MCF 10A (cell line): ENCODE measurements at regions not wholly inside any gene's neighbourhood (a gene's known extent, or its start where the extent isn't known, plus 50 kb on each side); places are given as distances from the start of the nearest gene placed in this dataset.

ENCODE experiments used
- BruUV-seq: library from RNA; stranded (reverse); fragments of 400-500 nt; replicated peaks from 2 replicates; lab custom pipeline; 2021; lab: Mats Ljungman, UMichigan
- CTCF ChIA-PET: fragments of 300-600 bp; sonication (Branson Sonifier 250); formaldehyde crosslinking; extraction: SDS; loops from one replicate; lab custom pipeline; 2021; ENCODE audit warnings: antibody characterized with exemption, inconsistent platforms; lab: Yijun Ruan, JAX
- POLR2A ChIA-PET: fragments of 300-600, 350-650 bp; sonication (Branson Sonifier 250); formaldehyde crosslinking; extraction: SDS; loops from one replicate; lab custom pipeline; 2020; ENCODE audit warnings: antibody characterized with exemption, inconsistent platforms; lab: Yijun Ruan, JAX
- DNase-seq: peaks from one replicate; pipeline ENCODE4 v3.0.0-alpha.2; 2018; ENCODE audit not compliant: unreplicated experiment
- H3K27ac Mint-ChIP-seq: one replicate; pipeline ENCODE4 v1.8.0; 2022; ENCODE audit warnings: mild to moderate bottlenecking, low read depth, mixed read lengths; ENCODE audit not compliant: unreplicated experiment
- H3K27me3 Mint-ChIP-seq: one replicate; pipeline ENCODE4 v1.8.0; 2022; ENCODE audit warnings: mixed read lengths; ENCODE audit not compliant: insufficient read depth, unreplicated experiment
- H3K36me3 Mint-ChIP-seq: one replicate; pipeline ENCODE4 v1.8.0; 2022; ENCODE audit warnings: mild to moderate bottlenecking, moderate library complexity, mixed read lengths; ENCODE audit not compliant: insufficient read depth, unreplicated experiment
- H3K4me1 Mint-ChIP-seq: one replicate; pipeline ENCODE4 v1.8.0; 2022; ENCODE audit warnings: mixed read lengths; ENCODE audit not compliant: insufficient read depth, unreplicated experiment
- H3K4me3 Mint-ChIP-seq: one replicate; pipeline ENCODE4 v1.8.0; 2022; ENCODE audit warnings: mild to moderate bottlenecking, moderate library complexity, mixed read lengths; ENCODE audit not compliant: unreplicated experiment
- H3K9me3 Mint-ChIP-seq: one replicate; pipeline ENCODE4 v1.8.0; 2022; ENCODE audit warnings: mixed read lengths; ENCODE audit not compliant: unreplicated experiment
- intact Hi-C: fragments of 100-400 bp; cut with micrococcal nuclease; formaldehyde crosslinking; loops from 2 replicates; pipeline ENCODE4 v1.14.1; 2022
- TF ChIP-seq, protein P1 (sequence below): fragments of 200-600 bp; IDR thresholded peaks from one replicate; pipeline ENCODE4 v1.8.0; 2022; ENCODE audit warnings: antibody characterized with exemption, mild to moderate bottlenecking; ENCODE audit not compliant: unreplicated experiment

- ChIA-PET CTCF (no interaction called here), POLR2A (no interaction called here)
- Mint-ChIP-seq H3K36me3 (no peaks in the 10 kb centered on the region), H3K4me1 (no peaks in the 10 kb centered on the region), H3K27ac (no peak overlapping the region), H3K9me3 (peaks cover under 1% of the 10 kb centered on the region), H3K4me3 (no peak overlapping the region), H3K27me3 (no peaks in the 10 kb centered on the region)
- no peak for DNase-seq
- no TSS peak for BruUV-seq
- intact Hi-C loops: no loop called here
- TF ChIP-seq, protein P1, sequence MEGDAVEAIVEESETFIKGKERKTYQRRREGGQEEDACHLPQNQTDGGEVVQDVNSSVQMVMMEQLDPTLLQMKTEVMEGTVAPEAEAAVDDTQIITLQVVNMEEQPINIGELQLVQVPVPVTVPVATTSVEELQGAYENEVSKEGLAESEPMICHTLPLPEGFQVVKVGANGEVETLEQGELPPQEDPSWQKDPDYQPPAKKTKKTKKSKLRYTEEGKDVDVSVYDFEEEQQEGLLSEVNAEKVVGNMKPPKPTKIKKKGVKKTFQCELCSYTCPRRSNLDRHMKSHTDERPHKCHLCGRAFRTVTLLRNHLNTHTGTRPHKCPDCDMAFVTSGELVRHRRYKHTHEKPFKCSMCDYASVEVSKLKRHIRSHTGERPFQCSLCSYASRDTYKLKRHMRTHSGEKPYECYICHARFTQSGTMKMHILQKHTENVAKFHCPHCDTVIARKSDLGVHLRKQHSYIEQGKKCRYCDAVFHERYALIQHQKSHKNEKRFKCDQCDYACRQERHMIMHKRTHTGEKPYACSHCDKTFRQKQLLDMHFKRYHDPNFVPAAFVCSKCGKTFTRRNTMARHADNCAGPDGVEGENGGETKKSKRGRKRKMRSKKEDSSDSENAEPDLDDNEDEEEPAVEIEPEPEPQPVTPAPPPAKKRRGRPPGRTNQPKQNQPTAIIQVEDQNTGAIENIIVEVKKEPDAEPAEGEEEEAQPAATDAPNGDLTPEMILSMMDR: no peak
These were observed 80.2 kb downstream of the NTMT2 start for GRCh38 chr1:170225781-170226530.

DNA sequence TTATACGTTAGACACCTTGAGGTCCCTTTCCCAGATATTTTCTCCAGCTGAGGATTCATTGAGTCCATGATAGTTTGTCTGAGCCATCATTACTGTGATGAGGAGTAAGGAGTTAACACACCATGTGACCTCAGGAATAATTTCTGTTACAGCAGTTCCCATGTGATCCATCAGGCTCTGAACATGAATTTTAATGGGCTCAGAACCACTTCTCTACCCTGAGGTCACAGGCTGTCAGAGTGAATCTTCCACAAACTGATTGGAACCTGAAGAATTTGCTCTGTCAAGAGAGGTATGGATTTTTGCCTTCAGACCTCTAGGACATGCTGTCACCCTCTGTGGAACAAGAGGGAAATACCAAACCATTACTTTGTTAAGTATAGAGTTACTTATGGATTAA is 81.0 kb downstream of the NTMT2 start:
- no peak for DNase-seq
- POLR2A ChIA-PET: no interaction called here
- TF ChIP-seq, protein P1: no peak
- no TSS peak for BruUV-seq
- no peak overlapping the region for H3K4me3 Mint-ChIP-seq
- CTCF ChIA-PET: no interaction called here
- intact Hi-C loops: no loop called here
- no peaks in the 10 kb centered on the region for H3K9me3 Mint-ChIP-seq
- no peak overlapping the region for H3K27ac Mint-ChIP-seq
- no peaks in the 10 kb centered on the region for H3K27me3 Mint-ChIP-seq
- H3K36me3 Mint-ChIP-seq: no peaks in the 10 kb centered on the region
- no peaks in the 10 kb centered on the region for H3K4me1 Mint-ChIP-seq

GRCh38 chr1:170230323-170230722 is 84.6 kb downstream of the NTMT2 start:
- intact Hi-C loops: no loop called here
- TF ChIP-seq, protein P1: no peak
- Mint-ChIP-seq H3K27ac (no peak overlapping the region), H3K27me3 (no peaks in the 10 kb centered on the region), H3K4me3 (no peak overlapping the region), H3K4me1 (no peaks in the 10 kb centered on the region), H3K36me3 (no peaks in the 10 kb centered on the region), H3K9me3 (no peaks in the 10 kb centered on the region)
- no TSS peak for BruUV-seq
- DNase-seq: no peak
- ChIA-PET POLR2A (no interaction called here), CTCF (no interaction called here)

- Mint-ChIP-seq H3K27me3 (no peaks in the 10 kb centered on the region), H3K4me1 (no peaks in the 10 kb centered on the region), H3K36me3 (no peaks in the 10 kb centered on the region), H3K9me3 (no peaks in the 10 kb centered on the region), H3K4me3 (no peak overlapping the region), H3K27ac (no peak overlapping the region)
- intact Hi-C loops: no loop called here
- BruUV-seq: no TSS peak
- ChIA-PET POLR2A (no interaction called here), CTCF (interaction anchor here (0.6 to 0.9 kb wide), 2 partner anchors 9 to 26 kb away, joined by 4 read pairs; no protein-coding TSS in a partner anchor)
- no peak for DNase-seq
- TF ChIP-seq, protein P1: no peak
These were observed 85.9 kb downstream of the NTMT2 start for GRCh38 chr1:170231662-170232061.
